Astrocyte (in vitro differentiated cells and primary cell): ENCODE measurements at regions not wholly inside any gene's neighbourhood (a gene's known extent, or its start where the extent isn't known, plus 50 kb on each side); places are given as distances from the start of the nearest gene placed in this dataset.

Experiments
- CTCF ChIP-seq: IDR thresholded peaks from 2 replicates; pipeline ENCODE4 v1.5.1; 2011; ENCODE audit warnings: low read depth, mild to moderate bottlenecking, inconsistent platforms, low read length, moderate library complexity; ENCODE audit not compliant: insufficient read depth
- EZH2 ChIP-seq: IDR thresholded peaks from 2 replicates; pipeline ENCODE4 v1.6.1; 2012; ENCODE audit warnings: mild to moderate bottlenecking, low read length, inconsistent platforms; ENCODE audit not compliant: insufficient read depth

DNA sequence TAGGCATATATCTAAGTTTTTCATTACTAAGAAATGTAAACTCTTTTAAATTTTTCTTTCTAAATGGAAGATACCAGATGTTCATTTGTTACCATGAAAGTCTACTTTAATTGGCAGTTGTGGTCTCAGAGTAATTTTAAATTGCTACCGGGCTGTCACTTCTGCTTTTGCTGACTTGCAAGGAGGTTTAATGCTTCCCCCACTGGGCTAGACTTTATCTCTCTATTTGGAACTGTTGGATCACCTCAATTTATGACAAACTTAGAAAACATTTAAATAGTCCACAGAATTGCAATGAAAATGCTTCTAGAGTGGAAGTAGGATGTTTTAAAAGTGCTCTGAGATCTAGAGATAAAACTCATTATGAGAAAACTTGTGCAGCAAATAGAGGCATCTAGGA, 479.8 kb upstream of the GOT2 start:
- TF ChIP-seq CTCF (no peak), EZH2 (no peak)
